Lower leg skin (tissue), 4 donors: ENCODE measurements at regions not wholly inside any gene's neighbourhood (a gene's known extent, or its start where the extent isn't known, plus 50 kb on each side); places are given as distances from the start of the nearest gene placed in this dataset.

Experiments
- DNase-seq, 2 donors: peaks; one replicate each; pipeline ENCODE4 v3.0.0-alpha.2; 2019; ENCODE audit warnings: low spot score in 2 of 2
- H3K4me3 ChIP-seq: fragments of 200-600 bp; sonication (generic); 2 replicates; pipeline ENCODE4 v1.5.1; 2017; ENCODE audit warnings: mild to moderate bottlenecking, low read depth; ENCODE audit not compliant: poor library complexity, severe bottlenecking
- CTCF ChIP-seq, 3 donors: fragments of 450-650 bp; IDR thresholded peaks; one replicate each; pipeline ENCODE4 v1.5.1; 2016; ENCODE audit warnings: antibody characterized with exemption in 3 of 3, mild to moderate bottlenecking in 3 of 3, moderate library complexity in 2 of 3
- POLR2A ChIP-seq, 2 donors: fragments of 450-650 bp; IDR thresholded peaks; one replicate each; pipeline ENCODE4 v1.6.1; 2016 to 2017; ENCODE audit warnings: antibody characterized with exemption in 2 of 2, mild to moderate bottlenecking in 1 of 2, moderate library complexity in 1 of 2
- WGBS, 2 donors: methylation state at CpG; one replicate each; pipeline ENCODE4 v1.1.5; 2018; 5-methylcytosine and 5-hydroxymethylcytosine counted together
- intact Hi-C: fragments of 100-400 bp; cut with DNase I; formaldehyde crosslinking; loops from one replicate; pipeline ENCODE4 v1.15.0; 2023; ENCODE audit warnings: low total_unique reads

DNA sequence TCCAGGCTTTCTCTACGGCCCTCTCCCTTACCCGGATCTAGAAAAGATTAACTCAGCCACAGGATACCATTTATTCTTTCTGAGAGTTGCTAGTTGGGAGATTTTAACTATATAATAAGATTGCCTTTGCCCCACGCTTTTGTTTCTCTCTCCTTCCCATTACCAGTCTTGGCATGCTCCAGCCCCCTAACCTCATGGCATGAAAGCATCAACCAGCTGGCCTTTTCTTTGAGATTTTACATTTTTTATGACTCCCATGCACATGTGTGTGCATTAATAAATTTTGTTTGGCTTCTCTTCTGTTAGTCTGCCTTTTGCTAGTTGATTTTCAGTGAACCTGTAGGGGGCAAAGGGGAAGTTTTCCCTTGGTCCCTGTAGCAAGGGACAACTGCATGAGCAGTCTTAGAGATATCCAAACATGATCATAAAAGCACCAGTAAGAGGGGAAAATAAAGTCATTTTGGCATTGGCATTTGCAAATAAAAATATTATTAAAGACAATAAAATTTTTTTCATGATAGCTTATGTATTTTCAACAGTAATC, 73.6 kb downstream of the OXSM start:
- 73 to 79% methylated on average over 3 of the region's 3 CpGs for WGBS, 2 donors
- no peak for DNase-seq
- TF ChIP-seq POLR2A (IDR thresholded peaks at IDR 0.05) (no peak), CTCF (IDR thresholded peaks at IDR 0.05) (no peak)
- intact Hi-C loops, result no loop called here
- no peak overlapping the region for H3K4me3 ChIP-seq

DNA sequence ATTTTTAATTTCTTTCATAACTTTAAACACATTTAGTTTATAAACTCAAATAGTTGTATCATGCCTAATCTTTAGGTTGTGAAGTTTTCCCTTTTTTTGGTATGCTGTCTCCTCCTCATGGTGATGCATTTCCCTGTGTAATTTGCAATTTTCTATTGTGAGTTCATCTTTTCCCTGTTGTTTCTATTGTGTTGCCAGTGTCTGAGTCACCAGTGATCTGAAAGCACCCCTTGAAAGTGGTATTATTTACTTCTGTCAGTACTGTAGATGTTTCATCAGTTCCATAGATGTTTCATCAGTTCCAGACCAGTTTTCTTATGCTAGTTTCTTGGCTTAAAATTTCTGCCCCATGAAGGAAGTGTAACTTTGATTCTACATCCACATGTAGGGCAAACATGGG, 80.6 kb downstream of the OXSM start:
- intact Hi-C loops, result no loop called here
- no peak overlapping the region for H3K4me3 ChIP-seq
- TF ChIP-seq CTCF (IDR thresholded peaks at IDR 0.05) (no peak), POLR2A (IDR thresholded peaks at IDR 0.05) (no peak)

DNA sequence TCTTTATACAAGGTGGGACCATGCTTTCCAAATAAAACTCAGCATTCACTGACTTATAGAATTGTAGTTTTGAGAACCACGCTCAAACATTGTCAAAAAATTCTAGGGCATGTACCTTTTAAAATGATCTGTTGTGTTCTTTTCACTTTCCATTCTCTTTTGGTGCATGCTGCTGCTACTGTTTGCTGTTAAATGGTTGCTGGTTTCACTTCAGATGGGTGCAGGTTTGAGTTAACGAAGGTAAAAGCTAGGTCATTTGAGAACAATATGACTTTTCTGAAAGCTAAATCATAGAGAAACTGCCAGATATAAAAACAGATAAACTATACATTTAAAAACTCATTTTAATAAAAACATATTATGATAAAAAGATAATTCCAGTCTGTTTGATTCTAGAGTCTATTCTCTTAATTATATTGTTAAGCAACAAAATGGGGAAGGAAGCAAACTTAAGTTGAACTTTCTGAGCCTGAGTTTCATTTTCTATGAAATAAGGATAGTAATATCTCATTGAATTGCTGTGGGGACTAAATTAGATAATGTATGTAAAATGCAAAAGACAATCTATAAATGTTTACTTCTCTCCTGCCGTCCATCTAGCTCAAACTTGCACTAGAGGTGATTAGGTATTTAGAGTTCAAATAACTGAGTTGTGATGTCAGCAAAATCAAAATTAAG, 82.4 kb downstream of the OXSM start:
- WGBS, 2 donors, result 83 to 86% methylated on average over 3 of the region's 3 CpGs
- intact Hi-C loops, result no loop called here
- TF ChIP-seq CTCF (IDR thresholded peaks at IDR 0.05), result no peak
- TF ChIP-seq POLR2A (IDR thresholded peaks at IDR 0.05), result no peak
- no peak for DNase-seq
- H3K4me3 ChIP-seq, result no peak overlapping the region

More for the DNA sequence above, 80.6 kb downstream of the OXSM start:
- DNase-seq, result no peak

DNA sequence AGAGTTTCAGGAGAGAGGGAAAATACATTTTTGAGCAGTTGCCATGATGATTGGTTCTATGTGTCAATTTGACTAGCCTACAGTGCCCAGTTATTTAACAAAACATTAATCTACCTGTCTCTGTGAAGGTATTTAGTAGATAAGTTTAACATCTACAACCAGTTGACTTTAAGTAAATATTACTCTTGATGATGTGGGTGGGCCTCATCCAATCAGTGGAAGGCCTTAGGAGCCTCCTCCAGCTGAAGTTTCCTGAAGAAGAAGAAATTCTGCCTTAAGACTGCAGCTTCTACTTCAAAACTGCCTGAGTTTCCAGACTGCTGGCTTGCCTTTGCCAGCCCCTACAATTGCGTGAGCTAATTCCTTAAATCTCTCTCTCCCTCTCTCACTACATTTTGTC, 93.6 kb downstream of the OXSM start:
- TF ChIP-seq POLR2A (IDR thresholded peaks at IDR 0.05) (no peak), CTCF (IDR thresholded peaks at IDR 0.05) (no peak)
- 86 to 95% methylated on average over 1 of the region's 1 CpG for WGBS, 2 donors
- intact Hi-C loops, result no loop called here
- DNase-seq, result no peak
- H3K4me3 ChIP-seq, result no peak overlapping the region

GRCh38 chr3:25884981-25885380, 95.1 kb downstream of the OXSM start:
- whole genome bisulfite sequencing, 2 donors, result 85 to 93% methylated on average over 2 of the region's 2 CpGs
- intact Hi-C loops, result no loop called here
- H3K4me3 ChIP-seq, result no peak overlapping the region
- no peak for DNase-seq
- TF ChIP-seq POLR2A (IDR thresholded peaks at IDR 0.05), result no peak
- TF ChIP-seq CTCF (IDR thresholded peaks at IDR 0.05), result no peak

- WGBS, 2 donors, result 45 to 51% methylated on average over 5 of the region's 5 CpGs
- intact Hi-C loops, result no loop called here
- no peak for TF ChIP-seq POLR2A (IDR thresholded peaks at IDR 0.05)
- no peak for TF ChIP-seq CTCF (IDR thresholded peaks at IDR 0.05)
- no peak overlapping the region for H3K4me3 ChIP-seq
- DNase-seq, result no peak
Measured at GRCh38 chr3:25885544-25885943, 95.7 kb downstream of the OXSM start.
